NCI-H2081 treated with DMSO at 0.1 percent for 48 hours (cell line): ENCODE measurements at regions not wholly inside any gene's neighbourhood (a gene's known extent, or its start where the extent isn't known, plus 50 kb on each side); places are given as distances from the start of the nearest gene placed in this dataset.
"Not testable (repeated sequence)": the region's sequence is repeated elsewhere in the genome, so short reads cannot be mapped to it uniquely, and the experiment has no call there.

Source experiments
- DNase-seq: peaks from one replicate; lab custom pipeline; 2025; lab: John Stamatoyannopoulos, UW

GRCh38 chr14:43168371-43168925 lies 1338.6 kb downstream of the FSCB start:
- no peak for DNase-seq

- DNase-seq = no peak
Observed at GRCh38 chr14:43166163-43166562, 1340.9 kb downstream of the FSCB start.

- DNase-seq = no peak
Observed at GRCh38 chr14:43165651-43166050, 1341.4 kb downstream of the FSCB start.

- DNase-seq = no peak
Observed at GRCh38 chr14:43161477-43161876, 1345.6 kb downstream of the FSCB start.

GRCh38 chr14:43157661-43158060 lies 1349.4 kb downstream of the FSCB start:
- no peak for DNase-seq

- DNase-seq = no peak
Observed at GRCh38 chr14:43155924-43156323, 1351.2 kb downstream of the FSCB start.

- no peak for DNase-seq
Observed at GRCh38 chr14:43155258-43155657, 1351.8 kb downstream of the FSCB start.

- no peak for DNase-seq
Observed at GRCh38 chr14:43147485-43147884, 1359.6 kb downstream of the FSCB start.

- no peak for DNase-seq
Observed at GRCh38 chr14:43145361-43145760, 1361.7 kb downstream of the FSCB start.

GRCh38 chr14:43143106-43143505 lies 1364.0 kb downstream of the FSCB start:
- DNase-seq = no peak

GRCh38 chr14:43141636-43142191 lies 1365.4 kb downstream of the FSCB start:
- DNase-seq = no peak

- DNase-seq = no peak
Observed at GRCh38 chr14:43140453-43140852, 1366.6 kb downstream of the FSCB start.

- DNase-seq = no peak
Observed at GRCh38 chr14:43135877-43136411, 1371.1 kb downstream of the FSCB start.

GRCh38 chr14:43132441-43132840 lies 1374.6 kb downstream of the FSCB start:
- DNase-seq = no peak

GRCh38 chr14:43128429-43128828 lies 1378.7 kb downstream of the FSCB start:
- not testable (repeated sequence) for DNase-seq

GRCh38 chr14:43127874-43128273 lies 1379.2 kb downstream of the FSCB start:
- DNase-seq = not testable (repeated sequence)

- DNase-seq = no peak
Observed at GRCh38 chr14:43123544-43123943, 1383.5 kb downstream of the FSCB start.

GRCh38 chr14:43119672-43120071 lies 1387.4 kb downstream of the FSCB start:
- DNase-seq = no peak

GRCh38 chr14:43116341-43116740 lies 1390.7 kb downstream of the FSCB start:
- DNase-seq = no peak

- no peak for DNase-seq
Observed at GRCh38 chr14:43105305-43105704, 1401.8 kb downstream of the FSCB start.

- no peak for DNase-seq
Observed at GRCh38 chr14:43090380-43090779, 1416.7 kb downstream of the FSCB start.

GRCh38 chr14:43087666-43088065 lies 1419.4 kb downstream of the FSCB start:
- no peak for DNase-seq

- no peak for DNase-seq
Observed at GRCh38 chr14:43085819-43086218, 1421.3 kb downstream of the FSCB start.

GRCh38 chr14:43067372-43067771 lies 1439.7 kb downstream of the FSCB start:
- DNase-seq = not testable (repeated sequence)
